Testis (tissue), 2 donors: ENCODE measurements at regions not wholly inside any gene's neighbourhood (a gene's known extent, or its start where the extent isn't known, plus 50 kb on each side); places are given as distances from the start of the nearest gene placed in this dataset.

Source experiments
- CTCF ChIP-seq, 3 experiments: fragments of 450-650 bp in 2 of 3; fragments of 200-600 bp in 1 of 3; sonication (generic) in 1 of 3; IDR thresholded peaks; one replicate each; pipeline ENCODE4 v1.5.1; 2016 to 2019; ENCODE audit warnings: antibody characterized with exemption in 3 of 3, mild to moderate bottlenecking in 2 of 3, moderate library complexity in 1 of 3
- POLR2A ChIP-seq: fragments of 450-650 bp; IDR thresholded peaks from one replicate; pipeline ENCODE4 v1.6.1; 2017; ENCODE audit warnings: antibody characterized with exemption, mild to moderate bottlenecking, moderate library complexity

DNA sequence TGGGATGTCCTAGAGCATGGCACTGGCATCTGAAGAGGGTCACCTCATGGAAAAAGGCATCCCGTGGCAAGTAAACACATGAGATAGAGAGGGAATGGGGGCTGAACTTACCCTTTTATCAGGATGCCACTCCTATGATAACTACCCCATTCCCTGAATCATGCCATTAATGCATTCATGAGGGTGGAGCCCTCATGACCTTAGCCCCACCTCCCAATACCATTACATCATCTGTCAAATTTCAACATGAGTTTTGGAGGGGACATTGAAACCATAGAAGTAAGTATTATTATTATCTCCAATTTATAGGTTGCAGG, 65.2 kb downstream of the MTNR1B start:
- no peak for TF ChIP-seq CTCF (IDR thresholded peaks at IDR 0.05)
- TF ChIP-seq POLR2A: no peak
